ENCODE measurements at regions not wholly inside any gene's neighbourhood (a gene's known extent, or its start where the extent isn't known, plus 50 kb on each side); places are given as distances from the start of the nearest gene placed in this dataset.

DNA sequence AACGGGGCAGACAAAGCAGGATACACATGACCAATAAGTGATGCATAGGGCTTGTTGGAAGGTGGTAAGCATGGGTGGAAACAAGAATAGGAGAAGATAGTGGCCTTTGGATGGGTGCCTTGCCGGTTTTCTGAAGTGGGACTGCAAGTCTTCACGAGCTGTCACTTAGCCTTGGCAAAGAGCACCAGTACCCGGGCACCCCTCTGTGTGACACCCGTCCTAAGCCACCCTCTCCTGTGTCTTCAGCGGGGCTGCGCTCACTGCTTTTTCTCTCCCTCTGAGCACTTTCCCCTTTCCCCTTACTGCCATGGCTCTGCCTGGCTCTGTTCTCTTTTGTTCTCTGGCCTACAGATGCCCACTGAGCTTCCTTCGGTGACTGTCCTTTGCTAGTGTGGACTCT lies 399.7 kb upstream of the MKI67 start:
- no peak overlapping the region for H3K4me2 ChIP-seq (ENCODE audit: low read depth, low read length)
- H2AFZ ChIP-seq (ENCODE audit: low read length): no peak overlapping the region
- POLR2A ChIA-PET: no interaction called here
- no peaks in the 10 kb centered on the region for H4K20me1 ChIP-seq (ENCODE audit: insufficient read depth, low read length)
- no peak overlapping the region for H3K27ac ChIP-seq (ENCODE audit: extremely low read length, insufficient read depth, low read length)
- TF ChIP-seq ZNF468 (CRISPR knock-in tag; IDR thresholded peaks at IDR 0.05) (no peak), KAT2B (IDR thresholded peaks at IDR 0.05; ENCODE audit: borderline replicate concordance, low read depth, low read length) (no peak), ZNF17 (CRISPR knock-in tag; IDR thresholded peaks at IDR 0.05) (no peak), HIC2 (CRISPR knock-in tag; IDR thresholded peaks at IDR 0.05; ENCODE audit: low read depth) (no peak)
- TF ChIP-seq, protein P1, sequence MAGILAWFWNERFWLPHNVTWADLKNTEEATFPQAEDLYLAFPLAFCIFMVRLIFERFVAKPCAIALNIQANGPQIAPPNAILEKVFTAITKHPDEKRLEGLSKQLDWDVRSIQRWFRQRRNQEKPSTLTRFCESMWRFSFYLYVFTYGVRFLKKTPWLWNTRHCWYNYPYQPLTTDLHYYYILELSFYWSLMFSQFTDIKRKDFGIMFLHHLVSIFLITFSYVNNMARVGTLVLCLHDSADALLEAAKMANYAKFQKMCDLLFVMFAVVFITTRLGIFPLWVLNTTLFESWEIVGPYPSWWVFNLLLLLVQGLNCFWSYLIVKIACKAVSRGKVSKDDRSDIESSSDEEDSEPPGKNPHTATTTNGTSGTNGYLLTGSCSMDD (CRISPR knock-in tag; IDR thresholded peaks at IDR 0.05): no peak
- 25% methylated on average over 8 of the region's 8 CpGs for WGBS (ENCODE audit: low lambda C conversion rate)
- CTCF ChIA-PET (ENCODE audit: low intra/inter-chr PET ratio, low total read pairs): no interaction called here
- no peaks in the 10 kb centered on the region for H3K4me1 ChIP-seq (ENCODE audit: insufficient read depth, low read length)
- in situ Hi-C loops (cut with HindIII; ENCODE audit: extremely low pct_ligation_motif_present, low pct_unique_long_range_greater_than_20kb) (loop anchor here (25.0 kb wide), 1 partner anchor 439 kb away; no protein-coding TSS in a partner anchor), intact Hi-C loops (cut with micrococcal nuclease; ENCODE audit: unreplicated experiment) (no loop called here)
- H3K4me3 ChIP-seq (replicated peaks in 1 of 3; ENCODE audit: insufficient read depth in 1 of 3, low read depth in 2 of 3, low read length in 3 of 3): no peak overlapping the region
- peaks cover 3 to 57% of the 10 kb centered on the region in 2 experiments; a peak in 4 of 5 replicates for H3K27me3 ChIP-seq (ENCODE audit: control insufficient read depth in 1 of 2, insufficient read depth in 2 of 2, low read length in 2 of 2)
- H3K9ac ChIP-seq (ENCODE audit: insufficient read depth, low read depth, low read length): no peak overlapping the region
- ATAC-seq (no peak), FAIRE-seq (no peak), DNase-seq (ENCODE audit: low spot score) (no peak)
- H3K9me3 ChIP-seq (ENCODE audit: low read length): no peaks in the 10 kb centered on the region
- H3K79me2 ChIP-seq (ENCODE audit: insufficient read depth, low read length): no peaks in the 10 kb centered on the region
- BruUV-seq (replicated peaks): no TSS peak
- H3K36me3 ChIP-seq (replicated peaks in 1 of 2; ENCODE audit: control insufficient read depth in 1 of 2, insufficient read depth in 2 of 2, low read length in 2 of 2): no peaks in the 10 kb centered on the region

GRCh38 chr10:128526791-128527375 lies 400.7 kb upstream of the MKI67 start:
- BruUV-seq (replicated peaks): no TSS peak
- intact Hi-C loops (cut with micrococcal nuclease; ENCODE audit: unreplicated experiment): no loop called here
- TF ChIP-seq CBX5 (CRISPR knock-in tag; IDR thresholded peaks at IDR 0.05; ENCODE audit: borderline replicate concordance) (no peak), AHR (CRISPR knock-in tag; IDR thresholded peaks at IDR 0.05) (no peak), HOMEZ (CRISPR knock-in tag; IDR thresholded peaks at IDR 0.05; ENCODE audit: low read depth) (no peak), ARNTL (CRISPR knock-in tag; IDR thresholded peaks at IDR 0.05) (no peak), SATB2 (CRISPR knock-in tag; IDR thresholded peaks at IDR 0.05) (no peak), ZNF501 (CRISPR knock-in tag; IDR thresholded peaks at IDR 0.05) (no peak), ZNF24 (IDR thresholded peaks at IDR 0.05) (no peak), ZSCAN9 (CRISPR knock-in tag; IDR thresholded peaks at IDR 0.05; ENCODE audit: borderline replicate concordance) (no peak), ZNF354B (CRISPR knock-in tag; IDR thresholded peaks at IDR 0.05) (no peak)
- TF ChIP-seq, protein P2, sequence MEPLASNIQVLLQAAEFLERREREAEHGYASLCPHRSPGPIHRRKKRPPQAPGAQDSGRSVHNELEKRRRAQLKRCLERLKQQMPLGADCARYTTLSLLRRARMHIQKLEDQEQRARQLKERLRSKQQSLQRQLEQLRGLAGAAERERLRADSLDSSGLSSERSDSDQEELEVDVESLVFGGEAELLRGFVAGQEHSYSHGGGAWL (CRISPR knock-in tag; IDR thresholded peaks at IDR 0.05): no peak

More at GRCh38 chr10:128526791-128527375, 400.7 kb upstream of the MKI67 start:
- Histone ChIP-seq H3K27ac (ENCODE audit: extremely low read length, insufficient read depth, low read length) (no peak overlapping the region), H3K4me1 (ENCODE audit: insufficient read depth, low read length) (no peaks in the 10 kb centered on the region), H3K4me3 (replicated peaks in 1 of 3; ENCODE audit: insufficient read depth in 1 of 3, low read depth in 2 of 3, low read length in 3 of 3) (no peak overlapping the region), H3K4me2 (ENCODE audit: low read depth, low read length) (no peak overlapping the region), H4K20me1 (ENCODE audit: insufficient read depth, low read length) (no peaks in the 10 kb centered on the region), H2AFZ (ENCODE audit: low read length) (no peak overlapping the region), H3K9me3 (ENCODE audit: low read length) (no peaks in the 10 kb centered on the region), H3K36me3 (replicated peaks in 1 of 2; ENCODE audit: control insufficient read depth in 1 of 2, insufficient read depth in 2 of 2, low read length in 2 of 2) (no peaks in the 10 kb centered on the region), H3K27me3 (ENCODE audit: control insufficient read depth in 1 of 2, insufficient read depth in 2 of 2, low read length in 2 of 2) (peaks cover 3 to 57% of the 10 kb centered on the region in 2 experiments; a peak in 4 of 5 replicates), H3K9ac (ENCODE audit: insufficient read depth, low read depth, low read length) (no peak overlapping the region), H3K79me2 (ENCODE audit: insufficient read depth, low read length) (no peaks in the 10 kb centered on the region)
- ATAC-seq: no peak
- in situ Hi-C loops (cut with HindIII; ENCODE audit: extremely low pct_ligation_motif_present, low pct_unique_long_range_greater_than_20kb): loop anchor here (25.0 kb wide), 1 partner anchor 440 kb away; no protein-coding TSS in a partner anchor
- no peak for DNase-seq (ENCODE audit: low spot score)
- ChIA-PET POLR2A (no interaction called here), CTCF (ENCODE audit: low intra/inter-chr PET ratio, low total read pairs) (no interaction called here)
- no peak for FAIRE-seq
- 15% methylated on average over 11 of the region's 17 CpGs for WGBS (ENCODE audit: low lambda C conversion rate)

Measured in HepG2 (cell line).